ENCODE measurements at regions not wholly inside any gene's neighbourhood (a gene's known extent, or its start where the extent isn't known, plus 50 kb on each side); places are given as distances from the start of the nearest gene placed in this dataset.

DNA sequence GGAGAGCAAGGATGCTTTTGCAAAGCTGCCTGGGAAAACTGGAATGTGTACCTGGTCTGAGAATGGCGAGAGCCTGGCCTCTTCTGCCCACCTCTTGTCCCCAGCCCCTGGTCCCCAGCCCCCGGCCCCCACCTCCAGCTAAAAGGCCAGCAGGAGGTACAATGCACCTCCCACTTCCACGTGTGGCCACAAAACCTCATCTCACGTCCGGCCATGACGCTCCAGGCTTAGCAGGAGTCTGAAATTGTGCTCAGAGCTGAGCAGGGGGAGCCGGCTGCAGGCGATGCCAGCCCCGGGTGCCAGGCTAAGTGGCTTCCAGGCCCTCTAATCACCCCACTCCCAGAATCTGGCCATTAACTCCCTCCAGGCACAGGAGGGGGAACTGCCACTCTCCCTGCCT, 83.1 kb upstream of the PRR20G start:
- no peak for DNase-seq

DNA sequence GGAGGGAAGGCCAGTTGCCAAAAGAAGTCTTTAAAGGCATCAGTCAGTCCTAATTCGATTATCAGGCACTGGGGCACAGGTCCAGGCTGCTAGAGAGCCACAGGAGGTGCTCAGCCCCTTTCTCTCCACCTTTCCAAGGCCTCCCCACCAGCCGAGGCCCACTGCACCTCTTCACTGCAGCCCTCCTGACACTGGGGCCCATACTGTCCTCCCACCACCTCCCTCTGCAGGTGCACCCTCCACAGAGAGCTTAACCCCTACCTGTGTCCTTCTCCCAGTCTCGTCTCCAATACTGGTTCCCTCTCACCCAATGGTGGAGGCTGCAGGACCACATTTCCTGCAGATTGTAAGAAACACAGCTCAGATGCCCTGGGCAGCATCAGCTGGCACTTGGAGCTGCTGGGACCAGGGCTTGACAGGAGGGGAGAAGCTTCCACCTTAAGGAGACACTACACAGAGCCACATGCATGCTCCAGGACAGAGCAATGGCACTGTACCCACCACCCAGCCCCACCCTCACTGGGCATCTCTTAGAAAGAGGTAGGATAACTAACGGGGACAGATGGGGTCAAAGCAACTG, 81.6 kb upstream of the PRR20G start:
- DNase-seq, result no peak

DNA sequence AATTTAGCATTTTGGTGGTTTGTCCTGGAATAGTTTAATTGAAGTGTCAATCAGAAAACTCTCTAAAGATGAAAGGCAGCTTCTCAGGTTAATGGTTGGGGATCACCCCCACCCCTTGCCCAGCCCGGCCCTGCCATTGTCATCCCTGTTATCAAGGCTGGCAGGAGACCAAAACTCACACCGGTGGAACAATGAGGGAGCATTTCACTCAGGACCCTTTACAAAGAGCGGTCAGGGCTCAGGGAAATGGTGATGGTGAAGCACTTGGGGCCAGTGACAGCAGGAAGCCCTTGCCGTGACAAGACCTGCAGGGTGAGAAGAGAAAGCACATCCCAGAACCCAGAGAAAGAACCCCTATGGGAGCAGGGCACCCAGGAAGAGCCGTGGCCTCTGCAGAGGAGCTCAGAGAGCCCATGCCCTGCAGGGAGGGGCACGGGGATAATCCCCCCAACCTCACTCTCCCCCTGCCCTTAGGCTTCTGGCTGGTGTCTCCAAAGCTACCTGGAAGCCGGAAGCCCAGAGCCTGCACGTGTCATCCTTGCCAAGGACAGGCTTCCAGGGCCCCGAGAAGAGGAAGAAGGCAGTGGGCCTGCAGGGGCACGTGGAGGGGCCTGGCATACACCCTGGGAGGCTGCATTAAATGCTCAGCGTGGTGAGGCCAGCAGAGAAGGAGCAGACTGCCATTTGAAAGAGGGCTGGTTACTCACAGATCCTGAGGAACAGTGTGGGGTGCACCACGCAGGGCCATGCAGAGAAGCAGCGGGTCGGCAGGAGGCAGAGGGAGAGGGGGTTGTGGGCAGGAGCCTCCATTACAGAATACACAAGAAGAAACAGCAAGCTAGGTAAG, 80.6 kb upstream of the PRR20G start:
- no peak for DNase-seq

DNA sequence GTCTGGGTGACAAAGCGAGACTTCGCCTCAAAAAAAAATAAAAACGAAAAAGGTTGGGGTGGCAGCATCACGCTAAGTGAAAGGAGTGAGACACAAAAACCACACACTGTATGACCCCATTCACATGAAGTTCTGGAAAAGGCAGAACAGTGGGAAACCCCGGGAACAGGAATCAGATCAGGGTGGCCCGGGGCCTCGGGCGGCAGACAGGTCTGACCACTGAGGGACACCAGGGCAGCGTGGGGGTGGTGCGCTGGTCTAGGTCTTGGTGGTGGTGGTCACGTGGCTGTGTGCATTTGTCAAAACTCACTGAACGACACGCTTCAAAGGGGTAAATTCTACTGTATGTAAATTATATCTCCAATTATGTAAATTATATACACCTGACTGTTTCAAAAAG, 79.7 kb upstream of the PRR20G start:
- DNase-seq, result no peak

DNA sequence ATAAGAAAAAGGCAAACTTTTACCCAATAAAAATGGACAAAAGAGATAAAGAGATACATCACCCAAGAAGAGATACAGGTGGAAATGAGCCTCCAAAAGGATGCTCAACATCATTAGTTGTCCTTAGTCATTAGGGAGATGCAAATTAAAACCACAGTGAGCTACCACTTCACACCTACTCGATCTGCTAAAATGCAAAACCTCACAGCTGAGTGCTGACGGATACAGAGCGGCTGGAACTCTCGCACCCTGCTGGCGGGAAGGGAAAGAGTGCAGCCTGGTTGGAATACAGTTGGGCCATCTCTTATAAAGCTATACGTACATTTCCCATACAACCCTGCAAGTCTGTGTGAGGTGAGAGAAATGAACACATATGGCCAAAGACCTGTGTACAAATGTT, 78.5 kb upstream of the PRR20G start:
- DNase-seq, result no peak

DNA sequence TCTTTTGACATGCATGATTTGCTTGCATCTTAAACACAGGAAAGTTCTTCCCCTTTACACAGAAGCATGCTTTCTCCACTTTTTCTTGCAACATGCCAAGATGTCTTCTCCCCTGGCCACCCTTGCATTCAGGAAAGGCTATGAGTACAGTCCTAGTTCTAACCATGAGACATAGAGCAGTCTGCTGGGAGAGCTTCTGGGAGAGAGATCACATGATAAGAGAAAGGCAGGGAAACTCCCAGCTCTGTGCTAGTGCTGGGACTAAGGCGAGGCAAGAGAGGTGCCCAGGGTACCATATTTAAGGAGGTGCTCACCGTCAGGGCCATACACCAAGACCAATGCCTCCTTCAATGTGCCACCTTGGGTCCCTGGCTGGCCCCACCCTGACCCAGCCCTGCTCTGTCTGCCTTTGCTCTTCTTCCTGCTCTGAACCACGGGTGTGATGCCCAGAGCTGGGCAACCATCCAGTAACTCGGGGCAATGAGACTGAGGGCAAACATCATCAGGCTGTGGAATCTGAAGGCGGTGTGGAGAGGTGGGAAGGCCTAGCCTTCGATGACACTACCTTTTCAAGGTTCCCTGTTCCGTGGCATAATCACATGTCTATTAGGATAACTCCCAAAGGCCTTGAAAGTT, 77.4 kb upstream of the PRR20G start:
- no peak for DNase-seq

DNA sequence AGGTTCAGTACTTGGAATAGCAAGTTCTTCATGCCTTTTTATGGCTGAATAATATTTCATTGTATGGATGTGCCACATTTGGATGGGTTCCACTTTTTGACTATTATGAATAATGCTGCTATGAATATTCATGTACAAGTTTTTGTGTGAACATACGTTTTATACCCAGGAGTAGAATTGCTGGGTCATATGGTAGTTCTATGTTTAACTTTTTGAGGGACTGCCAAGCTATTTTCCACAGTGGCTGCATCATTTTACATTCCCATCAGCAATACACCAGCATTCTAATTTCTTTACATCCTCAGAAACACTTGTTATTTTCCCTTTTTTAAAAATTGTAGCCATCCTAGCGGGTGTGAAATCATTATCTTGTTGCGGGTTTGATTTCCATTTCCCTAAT, 76.0 kb upstream of the PRR20G start:
- DNase-seq, result no peak

DNA sequence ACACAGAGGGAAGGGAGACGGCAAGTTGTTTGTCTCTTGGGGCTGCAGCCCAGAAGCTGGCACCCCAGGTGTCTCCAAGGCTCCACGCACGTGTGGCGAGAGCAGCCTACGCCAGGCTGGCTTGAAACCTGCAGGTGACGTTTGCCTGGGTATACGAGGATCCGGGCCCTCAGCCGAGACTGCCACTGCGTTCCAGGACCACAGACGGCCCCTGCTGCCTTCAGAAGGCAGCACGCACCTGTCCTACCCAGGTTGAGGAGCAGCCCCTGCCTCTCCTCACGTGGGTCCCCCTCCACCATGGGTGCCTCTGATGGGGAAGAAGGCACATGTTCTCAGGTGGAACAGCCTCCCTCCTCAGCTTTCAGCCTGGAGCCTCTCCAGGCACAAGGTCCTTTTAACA, 75.3 kb upstream of the PRR20G start:
- DNase-seq, result no peak

DNA sequence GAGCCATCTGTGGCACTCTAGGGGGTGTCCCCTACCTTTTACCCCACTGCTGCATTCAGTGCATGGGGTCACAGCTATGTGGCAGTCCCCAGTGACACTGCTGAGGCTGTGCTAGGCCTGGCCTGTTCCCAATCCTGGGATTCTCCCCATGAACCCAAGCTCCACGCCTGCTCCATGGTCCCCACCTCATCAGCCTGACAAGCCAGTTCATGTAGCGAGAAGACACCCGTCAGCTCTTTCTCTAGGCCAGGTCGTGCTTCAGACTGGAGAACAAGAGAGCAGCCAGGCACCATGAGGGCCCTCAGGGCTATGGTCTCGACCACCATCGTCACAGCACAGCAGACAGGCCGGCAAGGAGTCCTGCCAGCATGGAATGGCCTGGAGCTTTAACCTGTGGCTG, 72.8 kb upstream of the PRR20G start:
- DNase-seq, result no peak

DNA sequence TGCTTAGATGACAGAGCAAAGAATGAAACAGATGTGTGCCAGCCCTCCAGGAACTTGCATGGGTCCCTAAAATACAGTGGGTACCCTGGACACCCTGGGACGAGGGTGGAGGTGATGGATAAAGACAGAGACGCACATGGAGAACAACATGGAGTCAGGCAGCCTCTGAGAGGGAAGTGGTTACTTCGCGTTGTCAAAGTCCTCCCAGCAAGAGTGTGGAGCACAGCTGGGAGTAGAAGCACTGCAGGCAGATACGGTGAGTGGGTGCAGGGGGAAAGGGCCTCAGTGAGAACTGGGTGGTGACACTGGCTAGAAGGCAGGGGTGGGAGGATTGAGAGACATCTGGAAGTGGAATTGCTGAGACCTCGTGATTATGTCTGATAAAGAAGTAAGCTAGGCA, 70.8 kb upstream of the PRR20G start:
- no peak for DNase-seq

DNA sequence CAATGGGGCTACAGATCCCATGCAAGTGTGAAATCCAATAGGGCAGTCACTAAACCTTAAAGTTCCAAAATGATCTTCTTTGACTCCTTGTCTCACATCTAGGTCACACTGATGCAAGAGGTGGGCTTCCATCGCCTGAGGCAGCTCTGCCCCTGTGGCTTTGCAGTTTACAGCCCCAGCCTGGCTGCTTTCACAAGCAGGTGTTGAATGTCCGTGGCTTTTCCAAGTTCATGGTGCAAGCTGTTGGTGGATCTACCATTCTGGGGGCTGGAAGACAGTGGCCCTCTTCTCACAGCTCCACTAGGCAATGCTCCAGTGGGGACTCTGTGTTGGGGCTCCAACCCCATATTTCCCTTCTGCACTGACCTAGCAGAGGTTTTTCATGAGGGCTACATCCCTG, 68.5 kb upstream of the PRR20G start:
- no peak for DNase-seq

DNA sequence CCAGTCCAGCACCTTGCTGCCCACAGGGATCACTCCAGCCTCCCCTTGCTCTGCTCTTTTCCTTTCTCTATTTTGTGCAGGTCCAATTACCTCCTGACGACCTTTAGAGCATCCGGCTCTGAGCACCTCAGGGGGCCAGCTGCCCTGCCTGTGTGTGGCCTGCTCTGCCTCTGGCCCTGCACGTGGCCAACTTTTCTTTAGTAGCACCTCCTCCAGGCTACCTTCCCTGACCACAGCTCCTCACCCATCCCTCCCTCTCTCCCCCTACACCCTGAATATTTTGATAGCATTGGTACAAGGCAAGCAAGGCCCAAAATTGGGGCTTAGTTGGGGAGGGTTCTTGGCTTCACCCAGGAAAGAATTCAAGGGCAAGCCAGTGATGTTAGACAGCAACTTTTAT, 66.9 kb upstream of the PRR20G start:
- no peak for DNase-seq

DNA sequence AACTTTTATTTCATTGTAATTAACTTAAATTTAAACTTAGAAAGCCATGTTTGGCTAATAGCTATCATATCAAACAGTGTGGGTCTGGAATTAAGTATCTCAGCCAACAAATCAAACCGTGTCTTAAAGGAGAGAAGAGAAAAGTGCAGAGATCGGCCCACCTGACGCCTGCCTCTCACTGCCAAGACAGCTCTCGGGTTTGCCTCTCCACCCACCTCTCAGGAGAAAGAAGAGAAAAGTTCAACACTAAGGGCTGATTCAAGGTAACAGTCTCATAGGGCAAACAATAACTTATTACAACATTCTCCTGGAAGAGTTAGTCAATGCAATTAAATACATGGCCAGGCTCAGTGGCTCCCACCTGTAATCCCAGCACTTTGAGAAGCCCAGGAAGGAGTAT, 64.8 kb upstream of the PRR20G start:
- DNase-seq, result no peak

DNA sequence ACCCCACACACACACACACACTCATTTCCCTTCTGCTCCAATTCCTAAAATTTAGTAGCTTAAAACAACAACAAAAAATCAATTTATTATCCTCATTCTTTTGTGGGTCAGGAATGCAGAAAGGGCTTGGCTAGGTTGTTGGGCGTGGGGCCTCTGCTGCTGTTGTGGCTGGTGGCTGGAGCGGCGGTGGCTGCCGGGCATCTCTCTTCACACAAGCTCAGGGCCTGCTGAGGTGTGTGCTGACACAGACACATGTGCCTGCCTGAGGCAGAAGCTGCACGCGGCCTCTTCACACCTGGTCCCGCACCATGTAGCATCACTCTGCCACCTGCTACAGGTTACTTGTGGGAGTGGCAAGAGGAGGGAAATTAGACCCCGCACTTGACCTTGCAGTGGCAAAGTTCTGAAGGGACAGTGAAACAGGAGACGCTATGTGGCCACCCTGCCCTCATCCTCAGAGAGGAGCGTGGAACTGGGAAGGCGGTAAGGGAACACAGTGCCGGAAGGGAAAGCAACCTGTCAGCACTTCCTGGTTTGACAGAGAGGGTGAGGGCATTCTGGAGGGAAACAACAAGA, 64.0 kb upstream of the PRR20G start:
- DNase-seq, result no peak

DNA sequence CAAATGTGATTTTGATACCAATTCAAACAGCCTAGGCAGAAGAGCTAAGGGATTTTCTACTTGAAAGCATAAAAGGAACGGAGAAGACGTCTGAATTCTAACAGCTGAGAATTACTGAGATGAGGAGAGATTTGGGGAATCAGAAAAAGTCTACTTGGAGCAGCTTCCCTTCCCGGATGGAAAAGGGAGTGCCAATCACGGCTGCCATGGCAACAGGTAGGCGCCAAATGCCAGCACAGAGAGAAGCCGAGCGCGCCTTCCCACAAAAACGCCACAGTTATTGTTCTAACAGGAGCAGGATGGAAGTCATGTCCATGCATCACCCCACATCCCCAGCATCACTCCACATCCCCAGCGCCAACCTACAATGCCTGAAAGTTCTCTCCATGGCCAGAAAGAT, 63.5 kb upstream of the PRR20G start:
- no peak for DNase-seq

DNA sequence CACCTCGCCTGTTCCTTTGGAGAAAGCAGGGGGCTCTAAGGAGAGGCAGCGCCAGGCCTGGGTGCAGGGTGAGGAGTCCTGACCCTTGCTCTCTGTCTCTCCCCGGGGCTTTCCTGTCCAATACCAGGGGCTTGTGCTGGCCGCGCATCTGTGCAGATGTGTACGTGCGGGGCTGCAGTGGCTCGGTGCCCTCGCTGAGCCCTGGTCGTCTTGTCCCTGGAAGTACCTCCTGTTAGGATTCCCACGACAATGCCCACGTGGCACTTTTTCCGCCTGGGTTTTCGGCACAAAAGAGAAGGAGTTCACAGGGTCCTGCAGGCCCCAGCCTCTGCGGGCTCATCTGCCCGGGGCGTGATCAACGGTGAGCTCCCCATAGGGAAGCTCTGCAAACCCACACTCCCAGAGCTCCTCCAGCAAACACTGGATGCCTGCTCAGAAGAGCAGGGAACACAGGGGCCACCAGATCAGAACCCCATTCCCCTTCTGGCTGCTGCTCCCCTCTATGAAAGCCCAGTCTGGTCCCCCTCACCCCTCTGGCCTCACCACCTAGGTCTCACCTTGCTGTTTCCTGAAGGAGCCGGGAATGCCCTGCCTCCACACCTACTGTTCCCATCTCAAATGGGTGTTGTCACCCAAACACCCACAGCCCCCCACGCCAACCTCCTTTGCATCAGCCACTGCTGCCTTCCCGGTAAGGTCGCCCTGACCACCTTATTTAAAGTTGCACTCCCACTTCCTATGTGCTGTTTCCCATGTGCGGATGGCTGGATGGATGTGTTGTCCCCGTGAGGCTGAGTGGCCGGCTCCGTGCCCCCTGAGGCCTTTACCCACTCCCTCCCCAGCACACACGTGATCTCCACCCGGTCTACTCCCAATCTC, 62.6 kb upstream of the PRR20G start:
- DNase-seq, result no peak

DNA sequence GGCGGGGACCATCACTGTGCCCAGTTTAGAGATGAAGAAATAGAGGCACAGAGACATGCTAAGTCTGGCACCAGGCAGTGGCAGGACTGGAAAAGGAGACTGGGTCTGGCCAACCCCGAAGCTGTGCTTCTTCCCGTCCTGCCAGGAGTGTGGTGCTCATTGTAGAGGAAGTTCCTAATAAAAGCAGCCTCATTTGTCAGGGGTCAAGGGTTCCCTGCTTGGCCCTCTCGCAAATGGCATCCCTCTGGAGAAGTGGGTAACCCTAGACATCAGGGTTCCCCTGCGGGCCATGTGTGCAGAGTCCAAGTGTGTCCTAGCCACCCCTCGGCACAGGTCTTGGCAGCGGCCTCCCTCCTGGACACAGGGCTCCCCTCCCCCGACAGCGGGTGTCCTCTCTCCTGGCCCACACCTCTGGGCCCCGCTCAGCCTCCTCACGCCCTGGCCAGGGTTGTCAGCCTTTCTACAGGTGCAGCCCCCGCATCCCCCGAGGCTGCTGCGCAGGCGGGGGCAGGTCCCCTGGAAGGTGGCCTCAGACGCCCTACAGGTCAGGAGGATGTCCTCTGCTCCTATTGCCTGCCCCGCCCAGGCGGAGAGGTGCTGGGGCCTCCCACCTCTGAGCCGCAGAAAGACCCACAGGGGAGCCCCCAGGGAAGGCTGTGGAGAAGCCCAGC, 61.8 kb upstream of the PRR20G start:
- DNase-seq, result no peak

DNA sequence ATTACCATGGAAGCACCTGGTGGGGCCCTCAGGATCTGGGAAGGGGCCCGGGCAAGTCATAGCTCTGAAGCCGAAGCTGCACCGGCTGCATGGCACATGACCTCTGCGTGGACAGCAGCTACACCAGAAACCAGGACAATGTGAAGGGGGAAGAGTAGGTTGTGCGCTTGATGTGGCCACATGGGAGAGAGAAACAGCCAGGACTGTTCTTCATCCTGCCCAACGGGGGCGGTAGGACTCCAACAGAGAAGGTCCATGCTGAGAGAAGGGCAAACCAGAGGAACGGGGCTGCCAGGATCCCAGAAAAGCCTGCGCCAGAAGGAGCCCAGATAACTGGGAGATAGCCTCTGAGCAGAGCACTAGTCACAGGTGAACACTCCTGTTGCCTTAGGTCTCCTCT, 54.9 kb upstream of the PRR20G start:
- no peak for DNase-seq

DNA sequence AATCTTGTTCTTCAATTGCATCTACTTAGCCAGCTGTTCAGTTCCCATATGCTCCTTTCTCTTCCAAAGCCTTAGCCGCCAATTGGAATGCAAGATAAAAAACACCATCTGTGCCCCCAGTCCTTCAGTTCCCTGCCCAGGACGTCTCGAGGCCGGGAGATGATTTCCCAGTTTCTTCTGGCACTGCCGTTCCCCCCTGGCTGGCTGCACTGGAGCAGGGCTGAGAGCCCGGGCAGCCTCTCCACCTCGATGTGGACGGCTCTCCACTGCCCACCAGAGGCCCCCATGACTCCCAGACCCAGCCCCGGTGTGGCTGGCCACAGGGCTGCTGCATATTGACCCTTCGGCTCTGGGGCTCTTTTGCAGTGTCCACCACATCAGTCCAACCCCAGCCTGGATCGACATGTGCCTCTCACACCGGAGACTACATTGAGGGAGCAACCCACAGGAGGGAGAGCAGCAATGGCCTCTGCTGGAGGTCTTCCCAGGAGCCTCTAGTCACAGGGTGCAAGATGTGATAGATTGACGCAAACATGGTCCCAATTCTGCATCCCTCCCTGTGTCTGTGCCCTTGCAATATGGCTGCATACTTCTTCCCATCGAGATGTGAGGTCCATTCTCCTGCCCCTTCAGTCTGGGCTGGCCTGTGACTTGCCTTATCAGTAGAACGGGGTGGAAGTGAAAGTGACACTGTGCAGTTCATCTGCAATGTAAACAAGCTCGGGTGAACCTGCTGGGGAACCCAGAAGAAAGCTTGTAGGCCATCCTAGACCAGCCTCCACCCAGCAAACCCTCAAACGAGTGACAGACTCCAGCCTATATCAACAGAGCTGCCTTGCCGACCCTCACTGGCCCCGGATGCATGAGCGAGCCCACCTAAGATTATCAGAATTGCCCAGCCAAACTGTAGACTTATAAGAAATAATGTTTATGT, 52.3 kb upstream of the PRR20G start:
- DNase-seq, result no peak

DNA sequence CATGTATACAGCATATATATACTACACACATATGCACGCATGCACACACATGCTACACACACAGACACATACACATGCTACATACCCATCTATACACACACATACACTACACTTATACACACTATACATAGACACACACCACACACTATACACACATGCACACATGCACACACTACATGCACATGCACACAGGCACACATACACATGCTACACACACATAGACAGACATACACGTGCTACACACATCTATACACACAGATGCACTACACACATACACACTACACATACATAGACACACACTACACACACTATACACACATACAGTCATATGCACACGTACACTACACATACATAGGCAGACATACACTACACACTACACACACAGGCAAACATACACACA, 51.2 kb upstream of the PRR20G start:
- no peak for DNase-seq

DNA sequence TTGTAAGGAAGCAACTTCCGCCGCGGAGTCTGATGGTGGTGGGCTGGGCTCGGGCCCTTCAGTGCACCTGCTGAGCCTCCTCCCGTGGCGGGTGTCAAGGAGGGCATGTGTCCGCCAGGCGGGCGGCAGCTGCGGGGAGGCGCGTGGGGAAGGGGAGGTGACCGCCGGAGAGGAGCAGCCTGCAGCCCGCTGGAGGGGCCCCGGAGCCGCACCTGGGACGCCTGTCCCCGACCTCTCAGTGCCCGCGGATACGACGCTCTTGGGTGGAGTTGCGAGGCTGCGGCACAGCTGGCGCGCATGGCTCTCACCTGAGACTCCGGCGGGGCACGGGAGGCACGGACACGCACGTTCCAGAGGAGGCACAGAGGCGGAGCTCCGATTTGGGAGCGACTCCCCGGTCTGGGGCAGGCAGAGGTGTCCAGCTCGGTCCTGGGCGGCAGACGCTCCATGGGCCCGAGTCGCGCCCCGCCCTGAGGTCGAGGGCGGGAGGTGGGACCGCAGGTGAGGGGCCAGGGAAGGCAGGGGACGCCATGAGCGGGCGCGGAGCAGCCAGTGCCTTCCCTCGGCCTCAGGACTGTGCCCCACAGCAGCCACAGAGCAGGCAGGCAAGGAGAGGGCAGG, 50.2 kb upstream of the PRR20G start:
- DNase-seq, result no peak

Measured in activated CD4-positive, alpha-beta T cell treated with anti-CD3 and anti-CD28 coated beads for 4 hours (primary cell).